ENCODE measurements at regions not wholly inside any gene's neighbourhood (a gene's known extent, or its start where the extent isn't known, plus 50 kb on each side); places are given as distances from the start of the nearest gene placed in this dataset.

DNA sequence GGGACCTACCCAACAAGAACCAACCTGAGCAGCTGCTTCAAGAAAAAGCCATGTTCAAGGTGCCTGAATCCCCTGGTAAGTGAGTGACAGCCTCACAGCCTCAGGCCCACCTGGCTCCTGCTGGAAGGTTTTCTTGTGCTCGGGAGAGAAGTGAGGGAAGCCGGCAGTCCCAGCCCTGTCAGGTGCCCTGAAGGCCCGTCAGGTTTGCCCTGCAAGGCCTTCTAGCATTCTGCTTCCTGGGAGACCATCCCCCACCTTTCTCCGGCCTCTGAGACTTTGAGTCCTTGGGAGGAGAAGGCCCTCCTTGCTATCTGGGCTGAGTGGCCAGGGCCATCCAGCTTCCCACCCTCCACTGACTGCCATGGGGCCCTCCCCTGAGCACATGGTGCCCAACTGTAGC, 166.7 kb upstream of the ZNF267 start:
- DNase-seq (ENCODE audit: low read depth in 1 of 2, low spot score in 2 of 2) (no peak), FAIRE-seq (no peak)
- POLR2A ChIA-PET (ENCODE audit: partially characterized antibody): interaction anchor here (0.6 kb wide), 1 partner anchor 71 kb away, joined by 3 read pairs; no protein-coding TSS in a partner anchor
- no peaks in the 10 kb centered on the region for H3K27me3 ChIP-seq (replicated peaks in 1 of 4; ENCODE audit: control insufficient read depth in 3 of 4, extremely low read depth in 1 of 4, insufficient read depth in 3 of 4, low read length in 3 of 4)
- H2BK5ac ChIP-seq (ENCODE audit: low read depth, low read length): no peak overlapping the region
- no peak overlapping the region for H4K5ac ChIP-seq (ENCODE audit: insufficient read length, low read depth, low read length)
- 96% methylated on average over 3 of the region's 4 CpGs; no CpG with 5 or more reads in 1 of the 2 experiments for WGBS, 2 experiments (ENCODE audit: extremely low coverage in 1 of 2, insufficient coverage in 1 of 2, insufficient read length in 1 of 2, insufficient replicate concordance in 2 of 2, low coverage in 1 of 2, low lambda C conversion rate in 2 of 2, missing lambda C conversion rate in 1 of 2)
- no peak overlapping the region for H2BK15ac ChIP-seq (ENCODE audit: low read length)
- no peak overlapping the region for H3K4me3 ChIP-seq (ENCODE audit: extremely low read depth in 1 of 4, insufficient read depth in 2 of 4, low read depth in 3 of 4, low read length in 4 of 4)
- H3K36me3 ChIP-seq (ENCODE audit: control insufficient read depth in 2 of 4, insufficient read depth in 4 of 4, low read length in 3 of 4): peaks cover 26 to 50% (median 38%) of the 10 kb centered on the region in 4 experiments
- H3K9me3 ChIP-seq (ENCODE audit: insufficient read depth in 2 of 2, low read depth in 1 of 2, low read length in 1 of 2): no peaks in the 10 kb centered on the region
- CTCF ChIA-PET (ENCODE audit: partially characterized antibody): interaction anchor here (1.0 to 1.3 kb wide), 3 partner anchors 8 to 193 kb away, joined by 3 to 4 read pairs (median 3); no protein-coding TSS in a partner anchor
- no peak overlapping the region for H2BK12ac ChIP-seq (ENCODE audit: low read depth, low read length)
- no peak overlapping the region for H4K91ac ChIP-seq (replicated peaks; ENCODE audit: insufficient read length, low read length)
- no peak overlapping the region for H2BK120ac ChIP-seq (replicated peaks; ENCODE audit: low read depth, low read length)
- H4K20me1 ChIP-seq (replicated peaks in 1 of 2; ENCODE audit: control insufficient read depth in 1 of 2, insufficient read depth in 2 of 2, low read length in 2 of 2): peaks cover 6 to 8% of the 10 kb centered on the region in 2 experiments
- no peak overlapping the region for H3K56ac ChIP-seq (replicated peaks; ENCODE audit: insufficient read length, low read depth, low read length)
- peaks cover under 1% of the 10 kb centered on the region; the same call in 1 of the 2 replicates for H3K79me1 ChIP-seq (ENCODE audit: low read depth, low read length)
- H3K9ac ChIP-seq (replicated peaks in 1 of 4; ENCODE audit: extremely low read depth in 1 of 4, low read depth in 3 of 4, low read length in 3 of 4): no peak overlapping the region
- H3K4me2 ChIP-seq (ENCODE audit: insufficient read depth in 1 of 2, low read depth in 2 of 2, low read length in 2 of 2): no peak overlapping the region
- no peak overlapping the region for H3K18ac ChIP-seq (ENCODE audit: extremely low read depth, low read length)
- peaks cover 0 to 5% of the 10 kb centered on the region in 2 experiments; a peak in 2 of 4 replicates for H3K79me2 ChIP-seq (ENCODE audit: control insufficient read depth in 1 of 2, insufficient read depth in 2 of 2, low read length in 2 of 2)
- H4K8ac ChIP-seq (ENCODE audit: extremely low read depth, insufficient read depth, low read length): no peak overlapping the region
- no peak overlapping the region for H2BK20ac ChIP-seq (ENCODE audit: low read length)
- no peaks in the 10 kb centered on the region for H3K23me2 ChIP-seq (ENCODE audit: low read depth, low read length)
- no peak overlapping the region for H2AFZ ChIP-seq (ENCODE audit: low read length)
- H3K4me1 ChIP-seq (replicated peaks in 1 of 4; ENCODE audit: control insufficient read depth in 3 of 4, insufficient read depth in 4 of 4, low read length in 3 of 4): peaks cover 0 to 2% (median 1%) of the 10 kb centered on the region in 4 experiments; a peak in 3 of 7 replicates
- no peak overlapping the region for H2AK5ac ChIP-seq (ENCODE audit: low read depth, low read length)
- H3K27ac ChIP-seq (ENCODE audit: low read depth, low read length): no peak overlapping the region
- H3K4ac ChIP-seq (replicated peaks; ENCODE audit: insufficient read length, low read depth, low read length): no peak overlapping the region
- no peak overlapping the region for H3K14ac ChIP-seq (ENCODE audit: insufficient read length)
- H3K23ac ChIP-seq (ENCODE audit: insufficient read length): no peak overlapping the region
- TF ChIP-seq JUN (IDR thresholded peaks at IDR 0.05; ENCODE audit: low read depth, low read length) (no peak), ASH2L (IDR thresholded peaks at IDR 0.05; ENCODE audit: low read length) (no peak), GABPA (IDR thresholded peaks at IDR 0.05; ENCODE audit: borderline replicate concordance, insufficient read depth, low read length) (no peak), CBX8 (IDR thresholded peaks at IDR 0.05; ENCODE audit: borderline replicate concordance, low read depth, low read length) (no peak), TCF12 (IDR thresholded peaks at IDR 0.05; ENCODE audit: low read depth, low read length) (no peak), POU5F1 (IDR thresholded peaks at IDR 0.05; ENCODE audit: low read depth, low read length) (no peak)
